ENCODE measurements at regions not wholly inside any gene's neighbourhood (a gene's known extent, or its start where the extent isn't known, plus 50 kb on each side); places are given as distances from the start of the nearest gene placed in this dataset.

DNA sequence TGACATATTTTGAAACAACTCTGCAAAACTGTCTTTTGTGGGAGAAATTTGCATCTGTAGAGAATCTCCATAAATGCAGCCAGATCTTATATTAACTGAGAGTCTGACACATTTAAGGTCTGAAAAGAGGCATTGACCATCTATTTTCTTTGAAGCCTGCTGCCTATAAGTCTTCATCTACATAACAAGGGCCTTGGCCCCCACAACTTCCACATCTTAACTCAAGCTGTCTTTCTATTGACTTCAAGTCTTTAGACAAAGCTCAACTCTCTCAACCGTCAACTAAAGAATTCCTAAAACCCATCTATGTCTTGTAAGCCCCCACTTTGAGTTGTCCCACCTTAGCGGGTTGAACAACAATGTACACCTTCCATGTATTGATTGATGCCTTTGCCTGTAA, 72.4 kb upstream of the ADCY1 start:
- ATAC-seq (ENCODE audit: low read depth) (no peak), DNase-seq (ENCODE audit: low spot score) (no peak)
- no peak overlapping the region for H3K27ac ChIP-seq (ENCODE audit: poor library complexity, severe bottlenecking)
- no peaks in the 10 kb centered on the region for H3K4me1 ChIP-seq (ENCODE audit: insufficient read depth, poor library complexity, severe bottlenecking)
- TF ChIP-seq, protein P1, sequence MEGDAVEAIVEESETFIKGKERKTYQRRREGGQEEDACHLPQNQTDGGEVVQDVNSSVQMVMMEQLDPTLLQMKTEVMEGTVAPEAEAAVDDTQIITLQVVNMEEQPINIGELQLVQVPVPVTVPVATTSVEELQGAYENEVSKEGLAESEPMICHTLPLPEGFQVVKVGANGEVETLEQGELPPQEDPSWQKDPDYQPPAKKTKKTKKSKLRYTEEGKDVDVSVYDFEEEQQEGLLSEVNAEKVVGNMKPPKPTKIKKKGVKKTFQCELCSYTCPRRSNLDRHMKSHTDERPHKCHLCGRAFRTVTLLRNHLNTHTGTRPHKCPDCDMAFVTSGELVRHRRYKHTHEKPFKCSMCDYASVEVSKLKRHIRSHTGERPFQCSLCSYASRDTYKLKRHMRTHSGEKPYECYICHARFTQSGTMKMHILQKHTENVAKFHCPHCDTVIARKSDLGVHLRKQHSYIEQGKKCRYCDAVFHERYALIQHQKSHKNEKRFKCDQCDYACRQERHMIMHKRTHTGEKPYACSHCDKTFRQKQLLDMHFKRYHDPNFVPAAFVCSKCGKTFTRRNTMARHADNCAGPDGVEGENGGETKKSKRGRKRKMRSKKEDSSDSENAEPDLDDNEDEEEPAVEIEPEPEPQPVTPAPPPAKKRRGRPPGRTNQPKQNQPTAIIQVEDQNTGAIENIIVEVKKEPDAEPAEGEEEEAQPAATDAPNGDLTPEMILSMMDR (IDR thresholded peaks at IDR 0.05; ENCODE audit: poor library complexity, severe bottlenecking), result no peak
- H3K9me3 ChIP-seq (ENCODE audit: severe bottlenecking), result no peaks in the 10 kb centered on the region
- peaks cover 31% of the 10 kb centered on the region for H3K27me3 ChIP-seq (ENCODE audit: insufficient read depth, poor library complexity, severe bottlenecking)
- no peaks in the 10 kb centered on the region for H3K36me3 ChIP-seq (ENCODE audit: low read depth)
- H3K4me3 ChIP-seq (ENCODE audit: severe bottlenecking), result no peak overlapping the region

- no peak for ATAC-seq (ENCODE audit: low read depth)
Observed at GRCh38 chr7:45506059-45506458, 68.1 kb upstream of the ADCY1 start.

DNA sequence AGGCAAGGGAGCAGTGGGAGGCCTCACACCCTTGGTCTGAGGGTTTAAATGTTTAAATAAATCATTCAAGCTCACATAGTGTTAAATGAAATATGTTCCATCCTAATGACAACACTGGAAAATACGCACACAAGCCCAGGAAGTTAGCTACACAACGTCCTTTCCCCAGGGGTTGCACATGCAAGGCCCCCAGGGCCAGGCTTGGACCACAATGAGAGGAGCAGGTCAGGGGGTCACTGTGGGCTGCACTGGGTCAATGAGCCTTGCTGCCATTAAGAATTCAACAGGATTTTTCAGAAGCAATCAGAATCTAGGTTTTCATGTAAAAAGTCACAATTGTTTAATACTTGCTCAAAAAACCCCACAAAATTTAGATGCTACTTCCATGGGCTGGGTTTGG, 64.9 kb upstream of the ADCY1 start:
- DNase-seq (ENCODE audit: low spot score), result no peak
- TF ChIP-seq, protein P1 (IDR thresholded peaks at IDR 0.05; ENCODE audit: poor library complexity, severe bottlenecking), result no peak
- no peaks in the 10 kb centered on the region for H3K27me3 ChIP-seq (ENCODE audit: insufficient read depth, poor library complexity, severe bottlenecking)
- H3K36me3 ChIP-seq (ENCODE audit: low read depth), result no peaks in the 10 kb centered on the region
- no peak for ATAC-seq (ENCODE audit: low read depth)
- no peak overlapping the region for H3K27ac ChIP-seq (ENCODE audit: poor library complexity, severe bottlenecking)
- no peaks in the 10 kb centered on the region for H3K4me1 ChIP-seq (ENCODE audit: insufficient read depth, poor library complexity, severe bottlenecking)
- H3K4me3 ChIP-seq (ENCODE audit: severe bottlenecking), result no peak overlapping the region
- H3K9me3 ChIP-seq (ENCODE audit: severe bottlenecking), result no peaks in the 10 kb centered on the region

More at GRCh38 chr7:45506059-45506458, 68.1 kb upstream of the ADCY1 start:
- no peak overlapping the region for H3K4me3 ChIP-seq (ENCODE audit: severe bottlenecking)
- H3K4me1 ChIP-seq (ENCODE audit: insufficient read depth, poor library complexity, severe bottlenecking), result no peaks in the 10 kb centered on the region
- no peak overlapping the region for H3K27ac ChIP-seq (ENCODE audit: poor library complexity, severe bottlenecking)
- DNase-seq (ENCODE audit: low spot score), result no peak
- no peaks in the 10 kb centered on the region for H3K9me3 ChIP-seq (ENCODE audit: severe bottlenecking)
- H3K27me3 ChIP-seq (ENCODE audit: insufficient read depth, poor library complexity, severe bottlenecking), result no peaks in the 10 kb centered on the region
- TF ChIP-seq, protein P1 (IDR thresholded peaks at IDR 0.05; ENCODE audit: poor library complexity, severe bottlenecking), result no peak
- H3K36me3 ChIP-seq (ENCODE audit: low read depth), result no peaks in the 10 kb centered on the region

- ATAC-seq (ENCODE audit: low read depth), result no peak
Observed at GRCh38 chr7:45511721-45512597, 62.2 kb upstream of the ADCY1 start.

More at GRCh38 chr7:45511721-45512597, 62.2 kb upstream of the ADCY1 start:
- DNase-seq (ENCODE audit: low spot score), result no peak
- TF ChIP-seq, protein P1 (IDR thresholded peaks at IDR 0.05; ENCODE audit: poor library complexity, severe bottlenecking), result no peak
- no peak overlapping the region for H3K27ac ChIP-seq (ENCODE audit: poor library complexity, severe bottlenecking)
- H3K4me3 ChIP-seq (ENCODE audit: severe bottlenecking), result no peak overlapping the region
- no peaks in the 10 kb centered on the region for H3K4me1 ChIP-seq (ENCODE audit: insufficient read depth, poor library complexity, severe bottlenecking)
- no peaks in the 10 kb centered on the region for H3K9me3 ChIP-seq (ENCODE audit: severe bottlenecking)
- no peaks in the 10 kb centered on the region for H3K36me3 ChIP-seq (ENCODE audit: low read depth)
- peaks cover 3% of the 10 kb centered on the region for H3K27me3 ChIP-seq (ENCODE audit: insufficient read depth, poor library complexity, severe bottlenecking)

Measured in RWPE2 (cell line).